Spinal cord (tissue), 9 donors: ENCODE measurements at regions not wholly inside any gene's neighbourhood (a gene's known extent, or its start where the extent isn't known, plus 50 kb on each side); places are given as distances from the start of the nearest gene placed in this dataset.
"Not testable (repeated sequence)": the region's sequence is repeated elsewhere in the genome, so short reads cannot be mapped to it uniquely, and the experiment has no call there.

ENCODE experiments used
- DNase-seq, 6 donors: peaks; one replicate each; pipeline versions ENCODE4 v3.0.0 to v3.0.0-alpha.2; 2013 to 2015; ENCODE audit warnings: low spot score in 6 of 6, low read depth in 4 of 6
- H3K27ac ChIP-seq: one replicate; pipeline ENCODE4 v1.5.1; 2013; ENCODE audit warnings: low read depth, low read length, control low read depth
- H3K27me3 ChIP-seq: one replicate; pipeline ENCODE4 v1.6.1; 2013; ENCODE audit warnings: low read length; ENCODE audit not compliant: control insufficient read depth, insufficient read depth
- H3K36me3 ChIP-seq: one replicate; pipeline ENCODE4 v1.6.1; 2013; ENCODE audit warnings: low read length; ENCODE audit not compliant: control insufficient read depth, insufficient read depth
- H3K4me1 ChIP-seq: one replicate; pipeline ENCODE4 v1.6.1; 2013; ENCODE audit warnings: low read length; ENCODE audit not compliant: control insufficient read depth, insufficient read depth
- H3K4me3 ChIP-seq: one replicate; pipeline ENCODE4 v1.5.1; 2013; ENCODE audit warnings: low read depth, low read length, control low read depth
- H3K9me3 ChIP-seq: one replicate; pipeline ENCODE4 v1.6.1; 2013; ENCODE audit warnings: low read length; ENCODE audit not compliant: control insufficient read depth, insufficient read depth
- WGBS: methylation state at CpG from one replicate; pipeline ENCODE4 v1.1.5; 2013; ENCODE audit warnings: missing lambda C conversion rate; ENCODE audit not compliant: insufficient coverage; 5-methylcytosine and 5-hydroxymethylcytosine counted together
- donor health status: healthy.

GRCh38 chr9:135401218-135401617 lies 78.4 kb upstream of the PPP1R26 start:
- H3K36me3 ChIP-seq: no peaks in the 10 kb centered on the region
- 95% methylated on average over 14 of the region's 14 CpGs for WGBS

GRCh38 chr9:135402048-135402738 lies 77.4 kb upstream of the PPP1R26 start:
- Histone ChIP-seq H3K4me3 (no peak overlapping the region), H3K36me3 (no peaks in the 10 kb centered on the region), H3K4me1 (no peaks in the 10 kb centered on the region), H3K9me3 (no peaks in the 10 kb centered on the region), H3K27ac (no peak overlapping the region), H3K27me3 (no peaks in the 10 kb centered on the region)
- 90% methylated on average over 18 of the region's 18 CpGs for WGBS
- DNase-seq: no peak

More at GRCh38 chr9:135401218-135401617, 78.4 kb upstream of the PPP1R26 start:
- H3K4me3 ChIP-seq: no peak overlapping the region
- H3K9me3 ChIP-seq: peaks cover 4% of the 10 kb centered on the region
- H3K27me3 ChIP-seq: no peaks in the 10 kb centered on the region
- H3K4me1 ChIP-seq: no peaks in the 10 kb centered on the region
- no peak for DNase-seq
- no peak overlapping the region for H3K27ac ChIP-seq

GRCh38 chr9:135402739-135403695 lies 76.6 kb upstream of the PPP1R26 start:
- DNase-seq: no peak
- H3K4me1 ChIP-seq: no peaks in the 10 kb centered on the region
- no peaks in the 10 kb centered on the region for H3K9me3 ChIP-seq
- H3K4me3 ChIP-seq: no peak overlapping the region
- H3K36me3 ChIP-seq: no peaks in the 10 kb centered on the region
- H3K27ac ChIP-seq: no peak overlapping the region
- WGBS: 83% methylated on average over 28 of the region's 29 CpGs
- H3K27me3 ChIP-seq: no peaks in the 10 kb centered on the region

- WGBS: 60% methylated on average over 7 of the region's 11 CpGs
- no peaks in the 10 kb centered on the region for H3K9me3 ChIP-seq
- H3K27ac ChIP-seq: no peak overlapping the region
- no peak overlapping the region for H3K4me3 ChIP-seq
- no peaks in the 10 kb centered on the region for H3K27me3 ChIP-seq
- DNase-seq: peak in 1 of 6 donors; percentile 51
- H3K4me1 ChIP-seq: no peaks in the 10 kb centered on the region
- H3K36me3 ChIP-seq: no peaks in the 10 kb centered on the region
These were observed 75.7 kb upstream of the PPP1R26 start for GRCh38 chr9:135403733-135404450.

- H3K27ac ChIP-seq: no peak overlapping the region
- whole genome bisulfite sequencing: 93% methylated on average over 19 of the region's 23 CpGs
- no peaks in the 10 kb centered on the region for H3K27me3 ChIP-seq
- no peaks in the 10 kb centered on the region for H3K9me3 ChIP-seq
- no peaks in the 10 kb centered on the region for H3K4me1 ChIP-seq
- H3K36me3 ChIP-seq: no peaks in the 10 kb centered on the region
- DNase-seq: no peak
- no peak overlapping the region for H3K4me3 ChIP-seq
These were observed 75.0 kb upstream of the PPP1R26 start for GRCh38 chr9:135404451-135405144.

GRCh38 chr9:135405145-135405464 lies 74.5 kb upstream of the PPP1R26 start:
- H3K36me3 ChIP-seq, H3K9me3 ChIP-seq, H3K4me3 ChIP-seq, H3K27ac ChIP-seq, DNase-seq, H3K4me1 ChIP-seq, H3K27me3 ChIP-seq: not testable (repeated sequence)
- WGBS: 94% methylated on average over 9 of the region's 12 CpGs

- no peaks in the 10 kb centered on the region for H3K27me3 ChIP-seq
- H3K27ac ChIP-seq: no peak overlapping the region
- no peak overlapping the region for H3K4me3 ChIP-seq
- peaks cover 3% of the 10 kb centered on the region for H3K4me1 ChIP-seq
- no peaks in the 10 kb centered on the region for H3K9me3 ChIP-seq
- no peak for DNase-seq
- WGBS: 86% methylated on average over 6 of the region's 14 CpGs
- no peaks in the 10 kb centered on the region for H3K36me3 ChIP-seq
These were observed 70.9 kb upstream of the PPP1R26 start for GRCh38 chr9:135408476-135409254.

GRCh38 chr9:135409286-135410200 lies 70.0 kb upstream of the PPP1R26 start:
- Histone ChIP-seq H3K9me3 (no peaks in the 10 kb centered on the region), H3K36me3 (no peaks in the 10 kb centered on the region), H3K27ac (no peak overlapping the region), H3K4me1 (peaks cover 3% of the 10 kb centered on the region), H3K4me3 (no peak overlapping the region), H3K27me3 (no peaks in the 10 kb centered on the region)
- DNase-seq: no peak
- whole genome bisulfite sequencing: 87% methylated on average over 27 of the region's 30 CpGs
